ENCODE measurements at regions not wholly inside any gene's neighbourhood (a gene's known extent, or its start where the extent isn't known, plus 50 kb on each side); places are given as distances from the start of the nearest gene placed in this dataset.

- Histone ChIP-seq H2AFZ (ENCODE audit: low read length) (no peak overlapping the region), H3K4me3 (ENCODE audit: extremely low read depth in 1 of 4, insufficient read depth in 2 of 4, low read depth in 3 of 4, low read length in 4 of 4) (no peak overlapping the region), H3K27me3 (replicated peaks in 1 of 4; ENCODE audit: control insufficient read depth in 3 of 4, extremely low read depth in 1 of 4, insufficient read depth in 3 of 4, low read length in 3 of 4) (no peaks in the 10 kb centered on the region; a peak in 1 of 7 replicates), H3K36me3 (ENCODE audit: control insufficient read depth in 2 of 4, insufficient read depth in 4 of 4, low read length in 3 of 4) (no peaks in the 10 kb centered on the region), H2BK12ac (ENCODE audit: low read depth, low read length) (no peak overlapping the region), H3K27ac (ENCODE audit: low read depth, low read length) (no peak overlapping the region), H3K56ac (replicated peaks; ENCODE audit: insufficient read length, low read depth, low read length) (no peak overlapping the region), H3K9me3 (ENCODE audit: insufficient read depth in 2 of 2, low read depth in 1 of 2, low read length in 1 of 2) (no peaks in the 10 kb centered on the region), H2BK15ac (ENCODE audit: low read length) (no peak overlapping the region), H2BK5ac (ENCODE audit: low read depth, low read length) (no peak overlapping the region), H4K5ac (ENCODE audit: insufficient read length, low read depth, low read length) (no peak overlapping the region), H3K79me2 (ENCODE audit: control insufficient read depth in 1 of 2, insufficient read depth in 2 of 2, low read length in 2 of 2) (no peaks in the 10 kb centered on the region), H3K79me1 (ENCODE audit: low read depth, low read length) (no peaks in the 10 kb centered on the region), H3K4me1 (replicated peaks in 1 of 4; ENCODE audit: control insufficient read depth in 3 of 4, insufficient read depth in 4 of 4, low read length in 3 of 4) (no peaks in the 10 kb centered on the region; a peak in 2 of 7 replicates), H3K23me2 (ENCODE audit: low read depth, low read length) (no peaks in the 10 kb centered on the region), H3K4ac (replicated peaks; ENCODE audit: insufficient read length, low read depth, low read length) (no peak overlapping the region), H4K8ac (ENCODE audit: extremely low read depth, insufficient read depth, low read length) (no peak overlapping the region), H2AK5ac (ENCODE audit: low read depth, low read length) (no peak overlapping the region), H3K23ac (ENCODE audit: insufficient read length) (no peak overlapping the region), H3K9ac (replicated peaks in 1 of 4; ENCODE audit: extremely low read depth in 1 of 4, low read depth in 3 of 4, low read length in 3 of 4) (no peak overlapping the region), H2BK20ac (ENCODE audit: low read length) (no peak overlapping the region), H3K14ac (ENCODE audit: insufficient read length) (no peak overlapping the region), H3K18ac (ENCODE audit: extremely low read depth, low read length) (no peak overlapping the region), H3K4me2 (ENCODE audit: insufficient read depth in 1 of 2, low read depth in 2 of 2, low read length in 2 of 2) (no peak overlapping the region), H4K20me1 (replicated peaks in 1 of 2; ENCODE audit: control insufficient read depth in 1 of 2, insufficient read depth in 2 of 2, low read length in 2 of 2) (no peaks in the 10 kb centered on the region), H4K91ac (replicated peaks; ENCODE audit: insufficient read length, low read length) (no peak overlapping the region), H2BK120ac (replicated peaks; ENCODE audit: low read depth, low read length) (no peak overlapping the region)
- 88% methylated on average over 1 of the region's 1 CpG; no CpG with 5 or more reads in 1 of the 2 experiments for WGBS, 2 experiments (ENCODE audit: extremely low coverage in 1 of 2, insufficient coverage in 1 of 2, insufficient read length in 1 of 2, insufficient replicate concordance in 2 of 2, low coverage in 1 of 2, low lambda C conversion rate in 2 of 2, missing lambda C conversion rate in 1 of 2)
- FAIRE-seq (no peak), DNase-seq (ENCODE audit: low read depth in 1 of 2, low spot score in 2 of 2) (no peak)
- CTCF ChIA-PET (ENCODE audit: partially characterized antibody), result interaction anchor here (0.9 to 1.3 kb wide), 2 partner anchors 9 to 59 kb away, joined by 3 to 5 read pairs; no protein-coding TSS in a partner anchor
- POLR2A ChIA-PET (ENCODE audit: partially characterized antibody), result no interaction called here
- TF ChIP-seq USF2 (IDR thresholded peaks at IDR 0.05; ENCODE audit: low read length) (no peak), MAFK (IDR thresholded peaks at IDR 0.05; ENCODE audit: low read depth, low read length) (no peak), BRCA1 (IDR thresholded peaks at IDR 0.05; ENCODE audit: low read depth, low read length) (no peak), GABPA (IDR thresholded peaks at IDR 0.05; ENCODE audit: borderline replicate concordance, insufficient read depth, low read length) (no peak), KDM1A (IDR thresholded peaks at IDR 0.05; ENCODE audit: borderline replicate concordance, low read length) (no peak), ATF3 (IDR thresholded peaks at IDR 0.05; ENCODE audit: insufficient read depth, low read depth, low read length) (no peak), ATF2 (IDR thresholded peaks at IDR 0.05; ENCODE audit: low read length) (no peak), CEBPB (IDR thresholded peaks at IDR 0.05; ENCODE audit: low read depth, low read length) (no peak), SP1 (IDR thresholded peaks at IDR 0.05; ENCODE audit: low read depth, low read length) (no peak), ZNF274 (IDR thresholded peaks at IDR 0.05; ENCODE audit: borderline replicate concordance, extremely low read depth, low read length) (no peak), JUND (IDR thresholded peaks at IDR 0.05; ENCODE audit: low read length) (no peak)
Measured at GRCh38 chr10:21445163-21445562, 80.3 kb downstream of the SKIDA1 start.
